OCI-LY1 (cell line): ENCODE measurements at regions not wholly inside any gene's neighbourhood (a gene's known extent, or its start where the extent isn't known, plus 50 kb on each side); places are given as distances from the start of the nearest gene placed in this dataset.

Experiments
- EZH2 ChIP-seq: fragments of 200-600 bp; sonication (generic), shearing (Covaris generic); IDR thresholded peaks from 2 replicates; pipeline ENCODE4 v1.8.0; 2017; ENCODE audit warnings: borderline replicate concordance, mixed run types, mild to moderate bottlenecking, antibody characterized with exemption, low read length, moderate library complexity, mixed read lengths
- TF ChIP-seq, protein P1 (sequence below): fragments of 200-600 bp; sonication (generic), shearing (Covaris generic); IDR thresholded peaks from 2 replicates; pipeline ENCODE4 v1.5.1; 2017; ENCODE audit warnings: mild to moderate bottlenecking, antibody characterized with exemption, low read length, moderate library complexity, mixed read lengths

DNA sequence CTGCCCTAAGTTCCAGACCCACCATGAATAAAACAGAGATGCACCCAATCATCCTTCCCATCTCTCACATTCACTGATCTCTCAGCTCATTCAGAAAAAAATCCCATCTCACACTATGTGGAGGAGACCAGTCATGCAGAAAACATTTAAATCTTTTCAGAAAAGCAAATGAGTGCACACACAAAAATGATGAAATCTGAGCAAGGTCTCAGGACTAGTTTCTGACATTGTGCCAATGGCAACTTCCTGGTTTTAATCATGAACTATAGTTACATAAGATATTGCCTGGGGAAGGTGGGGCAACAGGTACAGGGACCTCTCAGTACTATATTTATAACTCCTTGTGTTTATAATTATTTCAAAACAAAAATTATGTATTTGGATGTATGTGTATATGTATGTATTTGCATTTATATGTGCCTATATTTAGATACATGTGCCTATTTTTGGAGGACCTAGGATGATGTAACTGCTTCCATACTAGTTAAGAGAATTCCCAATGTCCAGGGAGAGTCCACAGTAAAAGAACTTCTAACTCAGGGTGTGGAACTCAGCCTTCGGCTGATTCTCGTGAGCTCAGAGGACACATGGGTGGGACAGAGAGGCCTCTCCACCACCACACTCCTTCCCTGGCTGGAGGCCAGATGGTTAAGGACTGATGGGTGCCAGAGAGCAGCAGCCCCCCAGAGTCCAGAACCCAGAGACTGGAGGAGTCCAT, 71.7 kb upstream of the MAP3K4 start:
- TF ChIP-seq, protein P1, sequence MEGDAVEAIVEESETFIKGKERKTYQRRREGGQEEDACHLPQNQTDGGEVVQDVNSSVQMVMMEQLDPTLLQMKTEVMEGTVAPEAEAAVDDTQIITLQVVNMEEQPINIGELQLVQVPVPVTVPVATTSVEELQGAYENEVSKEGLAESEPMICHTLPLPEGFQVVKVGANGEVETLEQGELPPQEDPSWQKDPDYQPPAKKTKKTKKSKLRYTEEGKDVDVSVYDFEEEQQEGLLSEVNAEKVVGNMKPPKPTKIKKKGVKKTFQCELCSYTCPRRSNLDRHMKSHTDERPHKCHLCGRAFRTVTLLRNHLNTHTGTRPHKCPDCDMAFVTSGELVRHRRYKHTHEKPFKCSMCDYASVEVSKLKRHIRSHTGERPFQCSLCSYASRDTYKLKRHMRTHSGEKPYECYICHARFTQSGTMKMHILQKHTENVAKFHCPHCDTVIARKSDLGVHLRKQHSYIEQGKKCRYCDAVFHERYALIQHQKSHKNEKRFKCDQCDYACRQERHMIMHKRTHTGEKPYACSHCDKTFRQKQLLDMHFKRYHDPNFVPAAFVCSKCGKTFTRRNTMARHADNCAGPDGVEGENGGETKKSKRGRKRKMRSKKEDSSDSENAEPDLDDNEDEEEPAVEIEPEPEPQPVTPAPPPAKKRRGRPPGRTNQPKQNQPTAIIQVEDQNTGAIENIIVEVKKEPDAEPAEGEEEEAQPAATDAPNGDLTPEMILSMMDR, result no peak
- no peak for TF ChIP-seq EZH2
